ES-I3 (cell line): ENCODE measurements at regions not wholly inside any gene's neighbourhood (a gene's known extent, or its start where the extent isn't known, plus 50 kb on each side); places are given as distances from the start of the nearest gene placed in this dataset.
"Not testable (repeated sequence)": the region's sequence is repeated elsewhere in the genome, so short reads cannot be mapped to it uniquely, and the experiment has no call there.

Experiments
- H3K36me3 ChIP-seq: 2 replicates; pipeline ENCODE4 v1.6.1; 2013; ENCODE audit warnings: mild to moderate bottlenecking, low read length, control low read depth, moderate library complexity; ENCODE audit not compliant: insufficient read depth
- H3K4me1 ChIP-seq: 2 replicates; pipeline ENCODE4 v1.6.1; 2013; ENCODE audit warnings: mild to moderate bottlenecking, control low read depth, low read length; ENCODE audit not compliant: insufficient read depth
- H3K9ac ChIP-seq: 2 replicates; pipeline ENCODE4 v1.6.1; 2013; ENCODE audit warnings: low read depth, mild to moderate bottlenecking, low read length, moderate library complexity
- H3K9me3 ChIP-seq: 2 replicates; pipeline ENCODE4 v1.6.1; 2013; ENCODE audit warnings: mild to moderate bottlenecking, low read length, moderate library complexity; ENCODE audit not compliant: control insufficient read depth, insufficient read depth

GRCh38 chr11:103594283-103594682 lies 442.2 kb upstream of the DDI1 start:
- H3K9ac ChIP-seq: no peak overlapping the region
- H3K4me1 ChIP-seq: no peaks in the 10 kb centered on the region
- H3K36me3 ChIP-seq: no peaks in the 10 kb centered on the region
- H3K9me3 ChIP-seq: no peaks in the 10 kb centered on the region

DNA sequence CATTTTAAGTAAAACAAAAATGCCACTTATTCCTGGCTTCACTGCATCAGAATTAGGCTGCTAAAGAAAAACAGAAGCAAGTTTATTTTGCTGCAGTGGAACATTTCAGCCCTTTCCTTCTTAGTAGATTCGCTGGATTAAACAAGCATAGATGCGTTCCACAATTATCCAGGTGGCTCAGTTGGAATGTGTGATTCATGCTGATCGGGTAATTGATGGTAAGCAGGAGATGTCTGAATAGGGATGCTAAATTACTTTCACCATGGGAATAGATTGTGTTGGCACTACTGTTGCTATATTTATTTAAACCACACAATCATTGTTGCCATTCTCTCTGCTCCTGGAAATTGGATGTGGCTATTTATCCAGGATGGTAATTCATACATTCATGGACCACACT lies 440.1 kb upstream of the DDI1 start:
- Histone ChIP-seq H3K9ac (no peak overlapping the region), H3K36me3 (no peaks in the 10 kb centered on the region), H3K9me3 (no peaks in the 10 kb centered on the region), H3K4me1 (no peaks in the 10 kb centered on the region)

- no peaks in the 10 kb centered on the region for H3K4me1 ChIP-seq
- no peaks in the 10 kb centered on the region for H3K36me3 ChIP-seq
- H3K9ac ChIP-seq: no peak overlapping the region
- H3K9me3 ChIP-seq: no peaks in the 10 kb centered on the region
Observed at GRCh38 chr11:103601225-103601846, 435.1 kb upstream of the DDI1 start.

DNA sequence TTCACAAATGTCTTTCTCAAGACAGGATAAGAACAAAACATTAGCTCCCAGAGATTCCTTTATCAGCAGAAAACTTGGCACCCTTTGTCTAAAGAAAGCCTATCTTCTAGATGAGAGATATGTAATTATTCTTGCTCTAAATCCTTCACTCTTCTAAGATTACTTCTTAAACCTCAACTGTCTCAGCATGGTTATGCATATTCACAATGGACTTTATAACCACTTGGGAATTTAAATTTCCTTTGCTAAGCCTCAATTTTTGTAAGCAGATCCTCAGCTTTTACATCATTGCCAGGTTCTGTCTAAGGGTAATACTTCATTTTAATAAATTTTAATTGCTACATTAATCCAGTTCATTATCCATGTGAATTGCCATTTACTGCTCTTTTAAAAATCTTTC lies 433.6 kb upstream of the DDI1 start:
- no peaks in the 10 kb centered on the region for H3K36me3 ChIP-seq
- H3K9ac ChIP-seq: no peak overlapping the region
- H3K4me1 ChIP-seq: no peaks in the 10 kb centered on the region
- no peaks in the 10 kb centered on the region for H3K9me3 ChIP-seq

- Histone ChIP-seq H3K9ac (no peak overlapping the region), H3K36me3 (no peaks in the 10 kb centered on the region), H3K9me3 (no peaks in the 10 kb centered on the region), H3K4me1 (no peaks in the 10 kb centered on the region; the same call in 1 of the 2 replicates)
Observed at GRCh38 chr11:103604310-103604709, 432.1 kb upstream of the DDI1 start.

DNA sequence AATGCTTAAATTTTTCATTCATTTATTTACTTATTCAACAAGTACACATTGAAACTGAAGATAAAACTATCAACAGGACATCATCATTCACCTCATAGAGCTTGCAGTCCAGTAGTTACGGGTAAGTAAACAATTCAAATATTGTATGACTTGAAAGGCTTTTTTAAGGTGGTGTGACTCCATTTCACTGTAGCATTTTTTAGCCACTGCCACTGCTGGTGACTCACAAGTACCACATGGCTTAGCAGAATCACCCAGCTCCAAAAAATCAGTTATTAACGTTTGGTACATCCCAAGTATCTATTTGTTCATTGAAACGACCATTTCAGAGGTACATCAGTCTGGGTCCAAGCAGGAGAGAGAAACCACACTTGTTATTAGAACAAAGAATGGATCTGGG lies 427.9 kb upstream of the DDI1 start:
- no peak overlapping the region for H3K9ac ChIP-seq
- no peaks in the 10 kb centered on the region for H3K9me3 ChIP-seq
- H3K36me3 ChIP-seq: no peaks in the 10 kb centered on the region
- H3K4me1 ChIP-seq: no peaks in the 10 kb centered on the region; the same call in 1 of the 2 replicates

GRCh38 chr11:103609117-103610066 lies 427.0 kb upstream of the DDI1 start:
- H3K9ac ChIP-seq: no peak overlapping the region
- no peaks in the 10 kb centered on the region for H3K9me3 ChIP-seq
- no peaks in the 10 kb centered on the region for H3K36me3 ChIP-seq
- H3K4me1 ChIP-seq: no peaks in the 10 kb centered on the region; the same call in 1 of the 2 replicates

- Histone ChIP-seq H3K9me3 (no peaks in the 10 kb centered on the region), H3K36me3 (no peaks in the 10 kb centered on the region), H3K9ac (no peak overlapping the region), H3K4me1 (no peaks in the 10 kb centered on the region; the same call in 1 of the 2 replicates)
Observed at GRCh38 chr11:103610435-103610834, 426.0 kb upstream of the DDI1 start.

DNA sequence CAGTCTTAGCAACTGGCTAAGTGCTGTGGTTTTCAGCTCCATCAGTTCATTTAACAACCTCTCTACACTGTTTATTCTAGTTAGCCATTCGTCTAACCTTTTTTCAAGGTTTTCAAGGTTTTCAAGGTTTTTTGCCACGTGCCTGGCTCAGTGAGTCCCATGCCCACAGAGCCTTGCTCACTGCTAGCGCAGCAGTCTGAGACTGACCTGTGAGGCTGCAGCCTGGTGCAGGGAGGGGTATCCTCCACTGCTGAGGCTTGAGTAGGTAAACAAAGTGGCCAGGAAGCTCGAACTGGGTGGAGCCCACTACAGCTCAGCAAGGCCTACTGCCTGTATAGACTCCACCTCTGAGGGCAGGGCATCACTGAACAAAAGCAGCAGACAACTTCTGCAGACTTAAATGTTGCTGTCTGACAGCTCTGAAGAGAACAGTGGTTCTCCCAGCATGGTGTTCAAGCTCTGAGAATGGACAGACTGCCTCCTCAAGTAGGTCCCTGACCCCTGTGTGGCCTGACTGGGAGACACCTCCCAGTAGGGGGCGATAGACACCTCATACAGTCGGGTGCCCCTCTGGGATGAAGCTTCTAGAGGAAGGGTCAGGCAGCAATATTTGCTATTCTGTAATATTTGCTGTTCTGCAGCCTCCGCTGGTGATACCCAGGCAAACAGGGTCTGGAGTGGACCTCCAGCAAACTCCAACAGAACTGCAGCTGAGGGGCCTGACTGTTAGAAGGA lies 424.7 kb upstream of the DDI1 start:
- not testable (repeated sequence) for H3K36me3 ChIP-seq, H3K9me3 ChIP-seq, H3K9ac ChIP-seq, H3K4me1 ChIP-seq

- H3K9ac ChIP-seq, H3K36me3 ChIP-seq, H3K9me3 ChIP-seq, H3K4me1 ChIP-seq: not testable (repeated sequence)
Observed at GRCh38 chr11:103612451-103612850, 424.0 kb upstream of the DDI1 start.

DNA sequence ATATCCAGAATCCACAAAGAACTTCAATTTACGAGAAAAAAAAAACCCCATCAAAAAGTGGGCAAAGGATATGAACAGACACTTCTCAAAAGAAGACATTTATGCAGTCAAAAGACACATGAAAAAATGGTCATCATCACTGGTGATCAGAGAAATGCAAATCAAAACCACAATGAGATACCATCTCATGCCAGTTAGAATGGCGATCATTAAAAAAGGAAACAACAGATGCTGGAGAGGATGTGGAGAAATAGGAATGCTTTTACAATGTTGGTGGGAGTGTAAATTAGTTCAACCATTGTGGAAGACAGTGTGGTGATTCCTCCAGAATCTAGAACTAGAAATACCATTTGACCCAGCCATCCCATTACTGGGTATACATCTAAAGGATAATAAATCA lies 419.9 kb upstream of the DDI1 start:
- H3K4me1 ChIP-seq, H3K9me3 ChIP-seq, H3K9ac ChIP-seq, H3K36me3 ChIP-seq: not testable (repeated sequence)

DNA sequence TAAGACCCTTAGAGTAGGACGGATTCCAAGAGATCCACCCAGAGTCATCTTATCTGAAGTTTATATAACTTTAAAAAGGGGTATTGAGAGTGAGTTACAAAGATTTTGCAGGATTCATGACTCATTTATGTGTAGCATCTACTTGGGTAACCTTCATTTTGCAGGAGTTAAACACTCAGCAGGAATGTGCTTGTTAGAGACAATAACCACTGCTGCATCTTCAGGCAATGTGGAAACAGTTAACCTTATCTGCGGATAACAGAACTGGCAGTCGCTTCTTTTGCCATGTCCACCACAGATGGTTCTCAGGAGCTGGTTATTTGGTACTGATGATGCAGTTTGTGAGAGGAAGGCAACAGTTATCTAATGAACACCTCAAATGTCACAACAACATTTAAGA lies 417.9 kb upstream of the DDI1 start:
- Histone ChIP-seq H3K36me3 (no peaks in the 10 kb centered on the region), H3K4me1 (no peaks in the 10 kb centered on the region), H3K9ac (no peak overlapping the region), H3K9me3 (no peaks in the 10 kb centered on the region)

- no peaks in the 10 kb centered on the region for H3K36me3 ChIP-seq
- H3K9me3 ChIP-seq: no peaks in the 10 kb centered on the region
- peaks cover 1% of the 10 kb centered on the region for H3K4me1 ChIP-seq
- H3K9ac ChIP-seq: no peak overlapping the region
Observed at GRCh38 chr11:103619480-103619879, 417.0 kb upstream of the DDI1 start.

- Histone ChIP-seq H3K9me3 (no peaks in the 10 kb centered on the region), H3K36me3 (no peaks in the 10 kb centered on the region), H3K9ac (no peak overlapping the region), H3K4me1 (peaks cover 6% of the 10 kb centered on the region)
Observed at GRCh38 chr11:103619938-103620337, 416.5 kb upstream of the DDI1 start.
